Parathyroid adenoma (tissue), 2 donors: ENCODE measurements at regions not wholly inside any gene's neighbourhood (a gene's known extent, or its start where the extent isn't known, plus 50 kb on each side); places are given as distances from the start of the nearest gene placed in this dataset.
"Not testable (repeated sequence)": the region's sequence is repeated elsewhere in the genome, so short reads cannot be mapped to it uniquely, and the experiment has no call there.

Source experiments
- H2AFZ ChIP-seq: fragments of 300-600 bp; sonication (generic); one replicate; pipeline ENCODE4 v1.7.0; 2017; ENCODE audit warnings: antibody characterized with exemption, mild to moderate bottlenecking
- H3K27ac ChIP-seq: fragments of 300-600 bp; sonication (generic); one replicate; pipeline ENCODE4 v1.7.0; 2017
- H3K27me3 ChIP-seq: fragments of 300-600 bp; sonication (generic); one replicate; pipeline ENCODE4 v1.7.0; 2017; ENCODE audit warnings: low read length; ENCODE audit not compliant: control insufficient read depth, insufficient read depth
- H3K36me3 ChIP-seq: fragments of 300-600 bp; sonication (generic); one replicate; pipeline ENCODE4 v1.7.0; 2017; ENCODE audit warnings: low read length; ENCODE audit not compliant: control insufficient read depth, insufficient read depth
- H3K4me1 ChIP-seq: fragments of 300-600 bp; sonication (generic); one replicate; pipeline ENCODE4 v1.7.0; 2017; ENCODE audit warnings: control low read depth
- H3K4me2 ChIP-seq: fragments of 300-600 bp; sonication (generic); one replicate; pipeline ENCODE4 v1.7.0; 2017; ENCODE audit warnings: low read length
- H3K4me3 ChIP-seq: fragments of 300-600 bp; sonication (generic); one replicate; pipeline ENCODE4 v1.7.0; 2017; ENCODE audit warnings: low read depth, low read length
- H3K79me2 ChIP-seq: fragments of 300-600 bp; sonication (generic); one replicate; pipeline ENCODE4 v1.7.0; 2017; ENCODE audit warnings: control low read depth
- H3K9ac ChIP-seq: fragments of 300-600 bp; sonication (generic); one replicate; pipeline ENCODE4 v1.7.0; 2017; ENCODE audit warnings: mild to moderate bottlenecking
- H3K9me3 ChIP-seq: fragments of 300-600 bp; sonication (generic); one replicate; pipeline ENCODE4 v1.7.0; 2017; ENCODE audit warnings: low read length; ENCODE audit not compliant: control insufficient read depth
- CTCF ChIP-seq: fragments of 300-600 bp; sonication (generic); IDR thresholded peaks from one replicate; pipeline ENCODE4 v1.7.0; 2017; ENCODE audit warnings: antibody characterized with exemption, mild to moderate bottlenecking
- donor health status: primary hyperparathyroidism.

GRCh38 chr4:124459196-124459940 is 253.2 kb downstream of the ANKRD50 start:
- Histone ChIP-seq H3K27ac (no peak overlapping the region), H3K9ac (no peak overlapping the region)
- TF ChIP-seq CTCF: no peak

GRCh38 chr4:124459941-124460310 is 252.6 kb downstream of the ANKRD50 start:
- no peak overlapping the region for H3K9ac ChIP-seq
- no peak overlapping the region for H3K27ac ChIP-seq
- no peaks in the 10 kb centered on the region for H3K27me3 ChIP-seq
- H3K79me2 ChIP-seq: no peaks in the 10 kb centered on the region
- no peak overlapping the region for H2AFZ ChIP-seq
- no peaks in the 10 kb centered on the region for H3K36me3 ChIP-seq
- H3K4me2 ChIP-seq: no peak overlapping the region
- no peaks in the 10 kb centered on the region for H3K9me3 ChIP-seq
- H3K4me3 ChIP-seq: no peak overlapping the region
- TF ChIP-seq CTCF: no peak
- H3K4me1 ChIP-seq: no peaks in the 10 kb centered on the region

More at GRCh38 chr4:124459196-124459940, 253.2 kb downstream of the ANKRD50 start:
- no peaks in the 10 kb centered on the region for H3K4me1 ChIP-seq
- H3K9me3 ChIP-seq: no peaks in the 10 kb centered on the region
- no peak overlapping the region for H2AFZ ChIP-seq
- no peak overlapping the region for H3K4me2 ChIP-seq
- H3K4me3 ChIP-seq: no peak overlapping the region
- no peaks in the 10 kb centered on the region for H3K36me3 ChIP-seq
- H3K79me2 ChIP-seq: no peaks in the 10 kb centered on the region
- no peaks in the 10 kb centered on the region for H3K27me3 ChIP-seq

- H3K9me3 ChIP-seq, H3K79me2 ChIP-seq, H3K27ac ChIP-seq: not testable (repeated sequence)
Observed at GRCh38 chr4:124461592-124461991, 250.9 kb downstream of the ANKRD50 start.

GRCh38 chr4:124462954-124463828 is 249.3 kb downstream of the ANKRD50 start:
- Histone ChIP-seq H3K27me3 (no peaks in the 10 kb centered on the region), H3K4me2 (no peak overlapping the region)

More at GRCh38 chr4:124461592-124461991, 250.9 kb downstream of the ANKRD50 start:
- not testable (repeated sequence) for H3K4me3 ChIP-seq, H2AFZ ChIP-seq, H3K4me1 ChIP-seq, H3K9ac ChIP-seq, H3K36me3 ChIP-seq, H3K4me2 ChIP-seq, H3K27me3 ChIP-seq

More at GRCh38 chr4:124462954-124463828, 249.3 kb downstream of the ANKRD50 start:
- Histone ChIP-seq H3K9me3 (no peaks in the 10 kb centered on the region), H2AFZ (no peak overlapping the region), H3K4me3 (no peak overlapping the region), H3K27ac (no peak overlapping the region), H3K9ac (no peak overlapping the region), H3K36me3 (no peaks in the 10 kb centered on the region), H3K79me2 (no peaks in the 10 kb centered on the region), H3K4me1 (no peaks in the 10 kb centered on the region)
- no peak for TF ChIP-seq CTCF
